Liver (tissue), 3 donors: ENCODE measurements at regions not wholly inside any gene's neighbourhood (a gene's known extent, or its start where the extent isn't known, plus 50 kb on each side); places are given as distances from the start of the nearest gene placed in this dataset.

Experiments used
- EGR1 ChIP-seq, 2 donors: IDR thresholded peaks; 2 replicates each; pipeline ENCODE4 v1.6.1; 2016 to 2018; ENCODE audit warnings: antibody characterized with exemption in 2 of 2, low read depth in 2 of 2
- FOXA1 ChIP-seq: IDR thresholded peaks from 2 replicates; pipeline ENCODE4 v1.6.1; 2016; ENCODE audit warnings: antibody characterized with exemption
- HNF4G ChIP-seq: IDR thresholded peaks from 2 replicates; pipeline ENCODE4 v1.6.1; 2016; ENCODE audit warnings: antibody characterized with exemption
- JUND ChIP-seq, 2 donors: IDR thresholded peaks; 2 replicates each; pipeline ENCODE4 v1.6.1; 2016; ENCODE audit warnings: antibody characterized with exemption in 2 of 2
- NR2F2 ChIP-seq: IDR thresholded peaks from 2 replicates; pipeline ENCODE4 v1.6.1; 2016; ENCODE audit warnings: antibody characterized with exemption
- SP1 ChIP-seq: IDR thresholded peaks from 2 replicates; pipeline ENCODE4 v1.6.1; 2018; ENCODE audit warnings: antibody characterized with exemption, mild to moderate bottlenecking
- TAF1 ChIP-seq: conservative IDR thresholded peaks from 2 replicates; pipeline ENCODE4 v1.6.1; 2016; ENCODE audit warnings: antibody characterized with exemption, mild to moderate bottlenecking
- TF ChIP-seq, protein P1 (sequence below): fragments of 150-350 bp; IDR thresholded peaks from 2 replicates; pipeline ENCODE4 v1.5.1; 2017; ENCODE audit warnings: improper control_type of control experiment, low read depth, low read length; ENCODE audit not compliant: missing input control
- TF ChIP-seq, protein P2 (sequence below): IDR thresholded peaks from 2 replicates; pipeline ENCODE4 v1.6.1; 2016; ENCODE audit warnings: antibody characterized with exemption, mild to moderate bottlenecking
- donor health status: healthy.
- donor health status: healthy.

DNA sequence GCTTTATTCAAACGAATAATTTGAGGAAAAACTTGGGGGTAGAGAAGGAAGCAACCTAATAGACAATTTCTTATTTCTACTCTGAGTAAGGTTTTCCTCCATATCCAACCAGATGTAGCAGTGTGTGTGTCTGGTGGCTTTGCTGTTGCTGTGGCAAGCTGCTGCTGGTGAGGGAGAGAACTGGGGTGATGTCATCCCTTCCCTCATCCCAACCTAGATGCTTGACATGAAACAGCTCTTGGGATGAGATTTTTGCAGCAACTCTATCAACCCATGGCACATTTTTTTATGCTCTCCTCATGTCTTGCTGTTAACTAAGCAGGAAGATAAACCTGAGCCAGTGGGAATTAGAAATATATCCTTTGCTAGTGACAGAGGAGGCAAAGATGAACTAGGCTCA, 135.8 kb downstream of the PCSK1 start:
- TF ChIP-seq, protein P1, sequence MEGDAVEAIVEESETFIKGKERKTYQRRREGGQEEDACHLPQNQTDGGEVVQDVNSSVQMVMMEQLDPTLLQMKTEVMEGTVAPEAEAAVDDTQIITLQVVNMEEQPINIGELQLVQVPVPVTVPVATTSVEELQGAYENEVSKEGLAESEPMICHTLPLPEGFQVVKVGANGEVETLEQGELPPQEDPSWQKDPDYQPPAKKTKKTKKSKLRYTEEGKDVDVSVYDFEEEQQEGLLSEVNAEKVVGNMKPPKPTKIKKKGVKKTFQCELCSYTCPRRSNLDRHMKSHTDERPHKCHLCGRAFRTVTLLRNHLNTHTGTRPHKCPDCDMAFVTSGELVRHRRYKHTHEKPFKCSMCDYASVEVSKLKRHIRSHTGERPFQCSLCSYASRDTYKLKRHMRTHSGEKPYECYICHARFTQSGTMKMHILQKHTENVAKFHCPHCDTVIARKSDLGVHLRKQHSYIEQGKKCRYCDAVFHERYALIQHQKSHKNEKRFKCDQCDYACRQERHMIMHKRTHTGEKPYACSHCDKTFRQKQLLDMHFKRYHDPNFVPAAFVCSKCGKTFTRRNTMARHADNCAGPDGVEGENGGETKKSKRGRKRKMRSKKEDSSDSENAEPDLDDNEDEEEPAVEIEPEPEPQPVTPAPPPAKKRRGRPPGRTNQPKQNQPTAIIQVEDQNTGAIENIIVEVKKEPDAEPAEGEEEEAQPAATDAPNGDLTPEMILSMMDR: no peak
- no peak for TF ChIP-seq FOXA1
- no peak for TF ChIP-seq EGR1 (IDR thresholded peaks at IDR 0.05; ENCODE audit: low read depth in 2 of 2)
- no peak for TF ChIP-seq TAF1
- TF ChIP-seq JUND (IDR thresholded peaks at IDR 0.05): peak; percentile 39 to 41
- TF ChIP-seq HNF4G: no peak
- TF ChIP-seq, protein P2, sequence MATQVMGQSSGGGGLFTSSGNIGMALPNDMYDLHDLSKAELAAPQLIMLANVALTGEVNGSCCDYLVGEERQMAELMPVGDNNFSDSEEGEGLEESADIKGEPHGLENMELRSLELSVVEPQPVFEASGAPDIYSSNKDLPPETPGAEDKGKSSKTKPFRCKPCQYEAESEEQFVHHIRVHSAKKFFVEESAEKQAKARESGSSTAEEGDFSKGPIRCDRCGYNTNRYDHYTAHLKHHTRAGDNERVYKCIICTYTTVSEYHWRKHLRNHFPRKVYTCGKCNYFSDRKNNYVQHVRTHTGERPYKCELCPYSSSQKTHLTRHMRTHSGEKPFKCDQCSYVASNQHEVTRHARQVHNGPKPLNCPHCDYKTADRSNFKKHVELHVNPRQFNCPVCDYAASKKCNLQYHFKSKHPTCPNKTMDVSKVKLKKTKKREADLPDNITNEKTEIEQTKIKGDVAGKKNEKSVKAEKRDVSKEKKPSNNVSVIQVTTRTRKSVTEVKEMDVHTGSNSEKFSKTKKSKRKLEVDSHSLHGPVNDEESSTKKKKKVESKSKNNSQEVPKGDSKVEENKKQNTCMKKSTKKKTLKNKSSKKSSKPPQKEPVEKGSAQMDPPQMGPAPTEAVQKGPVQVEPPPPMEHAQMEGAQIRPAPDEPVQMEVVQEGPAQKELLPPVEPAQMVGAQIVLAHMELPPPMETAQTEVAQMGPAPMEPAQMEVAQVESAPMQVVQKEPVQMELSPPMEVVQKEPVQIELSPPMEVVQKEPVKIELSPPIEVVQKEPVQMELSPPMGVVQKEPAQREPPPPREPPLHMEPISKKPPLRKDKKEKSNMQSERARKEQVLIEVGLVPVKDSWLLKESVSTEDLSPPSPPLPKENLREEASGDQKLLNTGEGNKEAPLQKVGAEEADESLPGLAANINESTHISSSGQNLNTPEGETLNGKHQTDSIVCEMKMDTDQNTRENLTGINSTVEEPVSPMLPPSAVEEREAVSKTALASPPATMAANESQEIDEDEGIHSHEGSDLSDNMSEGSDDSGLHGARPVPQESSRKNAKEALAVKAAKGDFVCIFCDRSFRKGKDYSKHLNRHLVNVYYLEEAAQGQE: no peak
- TF ChIP-seq SP1: no peak
- no peak for TF ChIP-seq NR2F2
